IMR-90 (cell line): ENCODE measurements at regions not wholly inside any gene's neighbourhood (a gene's known extent, or its start where the extent isn't known, plus 50 kb on each side); places are given as distances from the start of the nearest gene placed in this dataset.

Source experiments
- ATAC-seq: fragments of 200-7000 bp; cut with Tn5 transposase; 2 replicates; pipeline ENCODE4 v1.9.1; 2020; ENCODE audit warnings: low read depth, mild to moderate bottlenecking, moderate library complexity
- BruUV-seq: library from RNA; stranded (reverse); fragments of 400-500 nt; replicated peaks from 2 replicates; lab custom pipeline; 2021; lab: Mats Ljungman, UMichigan
- CTCF ChIA-PET: fragments of 300-600 bp; formaldehyde crosslinking; extraction: SDS; loops from one replicate; lab custom pipeline; 2021; ENCODE audit warnings: antibody characterized with exemption; lab: Yijun Ruan, JAX
- POLR2A ChIA-PET: fragments of 300-600 bp; sonication (Branson Sonifier 250); formaldehyde crosslinking; loops from one replicate; lab custom pipeline; 2022; ENCODE audit warnings: antibody characterized with exemption; ENCODE audit not compliant: unreplicated experiment; lab: Charles Lee
- DNase-seq: peaks from one replicate; pipeline ENCODE4 v3.0.0; 2013
- H2AFZ ChIP-seq: replicated peaks from 2 replicates; pipeline ENCODE3; 2013; ENCODE audit warnings: low read length, mild to moderate bottlenecking; ENCODE audit not compliant: poor library complexity
- H2AK5ac ChIP-seq: 2 replicates; pipeline ENCODE4 v1.6.1; 2013; ENCODE audit warnings: low read depth, low read length, inconsistent platforms
- H2AK9ac ChIP-seq: replicated peaks from 2 replicates; pipeline ENCODE3; 2013; ENCODE audit warnings: mild to moderate bottlenecking, low read depth, low read length, moderate library complexity; ENCODE audit not compliant: poor library complexity
- H2BK120ac ChIP-seq: 2 replicates; pipeline ENCODE4 v1.6.1; 2013; ENCODE audit warnings: low read depth, low read length, inconsistent platforms
- H2BK15ac ChIP-seq: 3 replicates; pipeline ENCODE4 v1.6.1; 2013; ENCODE audit warnings: low read depth, low read length, inconsistent platforms
- H2BK20ac ChIP-seq: 2 replicates; pipeline ENCODE4 v1.6.1; 2013; ENCODE audit warnings: low read depth, mild to moderate bottlenecking, inconsistent platforms, low read length, moderate library complexity
- H2BK5ac ChIP-seq: 2 replicates; pipeline ENCODE4 v1.6.1; 2013; ENCODE audit warnings: mild to moderate bottlenecking, low read depth, low read length, inconsistent platforms; ENCODE audit not compliant: poor library complexity, severe bottlenecking
- H3K14ac ChIP-seq: replicated peaks from 2 replicates; pipeline ENCODE4 v1.6.1; 2013; ENCODE audit warnings: low read depth, low read length, inconsistent platforms
- H3K18ac ChIP-seq: 2 replicates; pipeline ENCODE4 v1.6.1; 2013; ENCODE audit warnings: low read depth, low read length, control low read depth
- H3K23ac ChIP-seq: 2 replicates; pipeline ENCODE4 v1.6.1; 2013; ENCODE audit warnings: low read depth, low read length, inconsistent platforms
- H3K27ac ChIP-seq: 2 replicates; pipeline ENCODE4 v1.5.1; 2013; ENCODE audit warnings: mild to moderate bottlenecking, control low read depth, low read length; ENCODE audit not compliant: insufficient read depth
- H3K27me3 ChIP-seq: 2 replicates; pipeline ENCODE4 v1.6.1; 2013; ENCODE audit warnings: low read length; ENCODE audit not compliant: control insufficient read depth, insufficient read depth
- H3K36me3 ChIP-seq: 2 replicates; pipeline ENCODE4 v1.6.1; 2013; ENCODE audit warnings: low read length, mixed read lengths; ENCODE audit not compliant: control insufficient read depth, insufficient read depth
- H3K4ac ChIP-seq: 2 replicates; pipeline ENCODE4 v1.6.1; 2013; ENCODE audit warnings: low read depth, low read length, inconsistent platforms
- H3K4me1 ChIP-seq: 2 replicates; pipeline ENCODE4 v1.6.1; 2013; ENCODE audit warnings: low read length, mixed read lengths; ENCODE audit not compliant: control insufficient read depth, insufficient read depth
- H3K4me2 ChIP-seq: 2 replicates; pipeline ENCODE4 v1.6.1; 2013; ENCODE audit warnings: low read depth, mild to moderate bottlenecking, control low read depth, low read length, moderate library complexity
- H3K4me3 ChIP-seq: 2 replicates; pipeline ENCODE4 v1.5.1; 2013; ENCODE audit warnings: low read depth, mild to moderate bottlenecking, control low read depth, low read length, moderate library complexity; ENCODE audit not compliant: insufficient read depth
- H3K56ac ChIP-seq: 2 replicates; pipeline ENCODE4 v1.6.1; 2013; ENCODE audit warnings: low read length, inconsistent platforms; ENCODE audit not compliant: insufficient read depth; ENCODE audit errors: extremely low read depth
- H3K79me1 ChIP-seq, 2 experiments: 2 replicates each; pipeline ENCODE4 v1.6.1; 2013; ENCODE audit warnings: low read length in 2 of 2, inconsistent platforms in 1 of 2, low read depth in 1 of 2
- H3K9ac ChIP-seq: 2 replicates; pipeline ENCODE4 v1.6.1; 2013; ENCODE audit warnings: low read depth, low read length, control low read depth
- H3K9me1 ChIP-seq: 2 replicates; pipeline ENCODE4 v1.6.1; 2013; ENCODE audit warnings: low read length, inconsistent platforms; ENCODE audit not compliant: insufficient read depth
- H3K9me3 ChIP-seq: 2 replicates; pipeline ENCODE4 v1.6.1; 2013; ENCODE audit warnings: low read length; ENCODE audit not compliant: control insufficient read depth, insufficient read depth
- H4K20me1 ChIP-seq: 2 replicates; pipeline ENCODE4 v1.6.1; 2013; ENCODE audit warnings: low read length, inconsistent platforms; ENCODE audit not compliant: insufficient read depth
- H4K5ac ChIP-seq: 2 replicates; pipeline ENCODE4 v1.6.1; 2013; ENCODE audit warnings: mild to moderate bottlenecking, low read depth, low read length, control low read depth
- H4K8ac ChIP-seq, 2 experiments: 2 replicates each; pipeline ENCODE4 v1.6.1; 2013; ENCODE audit warnings: low read depth in 2 of 2, low read length in 2 of 2, control low read depth in 1 of 2, inconsistent platforms in 1 of 2
- H4K91ac ChIP-seq: 2 replicates; pipeline ENCODE4 v1.6.1; 2013; ENCODE audit warnings: low read depth, low read length, inconsistent platforms; ENCODE audit not compliant: insufficient read depth
- BHLHE40 ChIP-seq: fragments of 150-350 bp; IDR thresholded peaks from 2 replicates; pipeline ENCODE4 v1.6.1; 2016; ENCODE audit warnings: mild to moderate bottlenecking, low read depth, low read length
- CHD1 ChIP-seq: IDR thresholded peaks from 2 replicates; pipeline ENCODE4 v1.6.1; 2012; ENCODE audit warnings: low read depth, low read length, improper control_type of control experiment
- FOS ChIP-seq: fragments of 150-350 bp; IDR thresholded peaks from 2 replicates; pipeline ENCODE4 v1.6.1; 2016; ENCODE audit warnings: low read depth, low read length
- MAFK ChIP-seq: IDR thresholded peaks from 2 replicates; pipeline ENCODE4 v1.6.1; 2012; ENCODE audit warnings: low read depth, low read length, improper control_type of control experiment
- MAZ ChIP-seq: IDR thresholded peaks from 2 replicates; pipeline ENCODE4 v1.6.1; 2012; ENCODE audit warnings: low read depth, mild to moderate bottlenecking, low read length, improper control_type of control experiment, moderate library complexity, borderline replicate concordance
- MXI1 ChIP-seq: IDR thresholded peaks from 2 replicates; pipeline ENCODE4 v1.6.1; 2012; ENCODE audit warnings: low read depth, mild to moderate bottlenecking, low read length, moderate library complexity, borderline replicate concordance
- NFE2L2 ChIP-seq: fragments of 150-350 bp; IDR thresholded peaks from 2 replicates; pipeline ENCODE4 v1.6.1; 2016; ENCODE audit warnings: low read depth, mild to moderate bottlenecking, low read length
- POLR2A ChIP-seq: IDR thresholded peaks from 2 replicates; pipeline ENCODE4 v1.6.1; 2012; ENCODE audit warnings: mild to moderate bottlenecking, low read depth, low read length
- RFX5 ChIP-seq: IDR thresholded peaks from 2 replicates; pipeline ENCODE4 v1.8.0; 2012; ENCODE audit warnings: low read depth, mild to moderate bottlenecking, low read length, moderate library complexity
- SMC3 ChIP-seq: fragments of 150-350 bp; IDR thresholded peaks from 2 replicates; pipeline ENCODE4 v1.6.1; 2016; ENCODE audit warnings: low read depth, mild to moderate bottlenecking, antibody characterized with exemption, low read length, moderate library complexity
- WGBS, 2 experiments: methylation state at CpG; one replicate each; pipeline versions ENCODE4 v1.1.5 to v1.1.7; 2013; ENCODE audit warnings: missing lambda C conversion rate in 2 of 2; ENCODE audit not compliant: insufficient read length in 1 of 2; ENCODE audit errors: extremely low coverage in 2 of 2; 5-methylcytosine and 5-hydroxymethylcytosine counted together
- dilution Hi-C: fragments of 300-500 bp; cut with HindIII; formaldehyde crosslinking; loops from one replicate; pipeline ENCODE4 v1.14.3; 2018; ENCODE audit warnings: low sequenced_read_pairs; ENCODE audit not compliant: unreplicated experiment
- in situ Hi-C: fragments of 300-500 bp; cut with MboI; formaldehyde crosslinking; loops from 3 replicates; pipeline ENCODE4 v1.14.3; 2019; ENCODE audit warnings: low sequenced_read_pairs, inconsistent platforms, mixed read lengths
- intact Hi-C: fragments of 100-400 bp; cut with micrococcal nuclease; formaldehyde crosslinking; loops from 2 replicates; pipeline ENCODE4 v1.10.0; 2022
- TF ChIP-seq, protein P1 (sequence below): conservative IDR thresholded peaks from 2 replicates; pipeline ENCODE4 v1.5.1; 2012; ENCODE audit warnings: mild to moderate bottlenecking, low read depth, low read length, improper control_type of control experiment
- TF ChIP-seq, protein P2 (sequence below): fragments of 150-350 bp; IDR thresholded peaks from 2 replicates; pipeline ENCODE4 v1.6.1; 2016; ENCODE audit warnings: low read depth, mild to moderate bottlenecking, low read length, moderate library complexity, borderline replicate concordance
- TF ChIP-seq, protein P3 (sequence below): fragments of 150-350 bp; IDR thresholded peaks from 2 replicates; pipeline ENCODE4 v1.6.1; 2017; ENCODE audit warnings: mild to moderate bottlenecking, antibody characterized with exemption, low read length, low read depth

DNA sequence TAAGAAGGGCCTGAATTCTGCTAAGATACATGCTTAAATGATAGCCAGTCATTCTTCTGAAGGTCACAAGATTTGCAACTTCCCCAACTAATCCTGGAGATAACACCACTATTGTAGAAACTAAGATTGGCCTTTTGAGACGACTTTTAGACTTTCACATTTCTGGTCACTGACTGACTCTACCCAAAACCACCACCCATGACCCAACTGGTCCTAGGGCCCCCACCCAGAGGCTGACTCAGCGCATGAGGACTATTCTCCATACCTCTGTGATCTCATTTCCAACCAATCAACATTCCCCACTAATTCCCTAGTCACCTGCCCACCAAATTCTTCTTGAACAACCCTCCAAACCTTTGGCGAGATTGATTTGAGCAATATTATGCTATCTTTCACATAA, 1299.0 kb downstream of the CDH11 start:
- no peak overlapping the region for H4K5ac ChIP-seq
- no peak overlapping the region for H2BK120ac ChIP-seq
- dilution Hi-C loops (no loop called here), intact Hi-C loops (no loop called here), in situ Hi-C loops (no loop called here)
- H3K56ac ChIP-seq, result no peak overlapping the region
- BruUV-seq, result no TSS peak
- H3K9ac ChIP-seq, result no peak overlapping the region
- H2AFZ ChIP-seq, result no peak overlapping the region
- H3K27ac ChIP-seq, result no peak overlapping the region
- no peak overlapping the region for H2AK9ac ChIP-seq
- ChIA-PET POLR2A (no interaction called here), CTCF (no interaction called here)
- no peak overlapping the region for H3K14ac ChIP-seq
- no peak overlapping the region for H3K4ac ChIP-seq
- H3K18ac ChIP-seq, result no peak overlapping the region
- H3K4me2 ChIP-seq, result no peak overlapping the region
- H4K8ac ChIP-seq, result no peak overlapping the region
- H2BK15ac ChIP-seq, result no peak overlapping the region
- no peaks in the 10 kb centered on the region for H3K79me1 ChIP-seq
- H3K27me3 ChIP-seq, result no peaks in the 10 kb centered on the region
- H3K9me3 ChIP-seq, result peaks cover 1% of the 10 kb centered on the region
- no peak overlapping the region for H2BK20ac ChIP-seq
- no peak overlapping the region for H3K23ac ChIP-seq
- H3K9me1 ChIP-seq, result no peaks in the 10 kb centered on the region
- H4K91ac ChIP-seq, result no peak overlapping the region
- no peak overlapping the region for H2BK5ac ChIP-seq
- H3K36me3 ChIP-seq, result no peaks in the 10 kb centered on the region
- H3K4me1 ChIP-seq, result no peaks in the 10 kb centered on the region
- TF ChIP-seq CHD1 (no peak), MXI1 (no peak), MAFK (no peak), RFX5 (no peak), NFE2L2 (no peak), MAZ (no peak), SMC3 (no peak), FOS (no peak), BHLHE40 (no peak), POLR2A (no peak)
- TF ChIP-seq, protein P1, sequence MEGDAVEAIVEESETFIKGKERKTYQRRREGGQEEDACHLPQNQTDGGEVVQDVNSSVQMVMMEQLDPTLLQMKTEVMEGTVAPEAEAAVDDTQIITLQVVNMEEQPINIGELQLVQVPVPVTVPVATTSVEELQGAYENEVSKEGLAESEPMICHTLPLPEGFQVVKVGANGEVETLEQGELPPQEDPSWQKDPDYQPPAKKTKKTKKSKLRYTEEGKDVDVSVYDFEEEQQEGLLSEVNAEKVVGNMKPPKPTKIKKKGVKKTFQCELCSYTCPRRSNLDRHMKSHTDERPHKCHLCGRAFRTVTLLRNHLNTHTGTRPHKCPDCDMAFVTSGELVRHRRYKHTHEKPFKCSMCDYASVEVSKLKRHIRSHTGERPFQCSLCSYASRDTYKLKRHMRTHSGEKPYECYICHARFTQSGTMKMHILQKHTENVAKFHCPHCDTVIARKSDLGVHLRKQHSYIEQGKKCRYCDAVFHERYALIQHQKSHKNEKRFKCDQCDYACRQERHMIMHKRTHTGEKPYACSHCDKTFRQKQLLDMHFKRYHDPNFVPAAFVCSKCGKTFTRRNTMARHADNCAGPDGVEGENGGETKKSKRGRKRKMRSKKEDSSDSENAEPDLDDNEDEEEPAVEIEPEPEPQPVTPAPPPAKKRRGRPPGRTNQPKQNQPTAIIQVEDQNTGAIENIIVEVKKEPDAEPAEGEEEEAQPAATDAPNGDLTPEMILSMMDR, result no peak
- TF ChIP-seq, protein P2, sequence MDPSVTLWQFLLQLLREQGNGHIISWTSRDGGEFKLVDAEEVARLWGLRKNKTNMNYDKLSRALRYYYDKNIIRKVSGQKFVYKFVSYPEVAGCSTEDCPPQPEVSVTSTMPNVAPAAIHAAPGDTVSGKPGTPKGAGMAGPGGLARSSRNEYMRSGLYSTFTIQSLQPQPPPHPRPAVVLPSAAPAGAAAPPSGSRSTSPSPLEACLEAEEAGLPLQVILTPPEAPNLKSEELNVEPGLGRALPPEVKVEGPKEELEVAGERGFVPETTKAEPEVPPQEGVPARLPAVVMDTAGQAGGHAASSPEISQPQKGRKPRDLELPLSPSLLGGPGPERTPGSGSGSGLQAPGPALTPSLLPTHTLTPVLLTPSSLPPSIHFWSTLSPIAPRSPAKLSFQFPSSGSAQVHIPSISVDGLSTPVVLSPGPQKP, result no peak
- TF ChIP-seq, protein P3, sequence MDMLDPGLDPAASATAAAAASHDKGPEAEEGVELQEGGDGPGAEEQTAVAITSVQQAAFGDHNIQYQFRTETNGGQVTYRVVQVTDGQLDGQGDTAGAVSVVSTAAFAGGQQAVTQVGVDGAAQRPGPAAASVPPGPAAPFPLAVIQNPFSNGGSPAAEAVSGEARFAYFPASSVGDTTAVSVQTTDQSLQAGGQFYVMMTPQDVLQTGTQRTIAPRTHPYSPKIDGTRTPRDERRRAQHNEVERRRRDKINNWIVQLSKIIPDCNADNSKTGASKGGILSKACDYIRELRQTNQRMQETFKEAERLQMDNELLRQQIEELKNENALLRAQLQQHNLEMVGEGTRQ, result no peak
- no peak for ATAC-seq
- no peak overlapping the region for H2AK5ac ChIP-seq
- no peak overlapping the region for H3K4me3 ChIP-seq
- no peaks in the 10 kb centered on the region for H4K20me1 ChIP-seq
- no peak for DNase-seq
- 40% methylated on average over 1 of the region's 3 CpGs; no CpG with 5 or more reads in 1 of the 2 experiments for WGBS, 2 experiments
